ENCODE measurements at regions not wholly inside any gene's neighbourhood (a gene's known extent, or its start where the extent isn't known, plus 50 kb on each side); places are given as distances from the start of the nearest gene placed in this dataset.

DNA sequence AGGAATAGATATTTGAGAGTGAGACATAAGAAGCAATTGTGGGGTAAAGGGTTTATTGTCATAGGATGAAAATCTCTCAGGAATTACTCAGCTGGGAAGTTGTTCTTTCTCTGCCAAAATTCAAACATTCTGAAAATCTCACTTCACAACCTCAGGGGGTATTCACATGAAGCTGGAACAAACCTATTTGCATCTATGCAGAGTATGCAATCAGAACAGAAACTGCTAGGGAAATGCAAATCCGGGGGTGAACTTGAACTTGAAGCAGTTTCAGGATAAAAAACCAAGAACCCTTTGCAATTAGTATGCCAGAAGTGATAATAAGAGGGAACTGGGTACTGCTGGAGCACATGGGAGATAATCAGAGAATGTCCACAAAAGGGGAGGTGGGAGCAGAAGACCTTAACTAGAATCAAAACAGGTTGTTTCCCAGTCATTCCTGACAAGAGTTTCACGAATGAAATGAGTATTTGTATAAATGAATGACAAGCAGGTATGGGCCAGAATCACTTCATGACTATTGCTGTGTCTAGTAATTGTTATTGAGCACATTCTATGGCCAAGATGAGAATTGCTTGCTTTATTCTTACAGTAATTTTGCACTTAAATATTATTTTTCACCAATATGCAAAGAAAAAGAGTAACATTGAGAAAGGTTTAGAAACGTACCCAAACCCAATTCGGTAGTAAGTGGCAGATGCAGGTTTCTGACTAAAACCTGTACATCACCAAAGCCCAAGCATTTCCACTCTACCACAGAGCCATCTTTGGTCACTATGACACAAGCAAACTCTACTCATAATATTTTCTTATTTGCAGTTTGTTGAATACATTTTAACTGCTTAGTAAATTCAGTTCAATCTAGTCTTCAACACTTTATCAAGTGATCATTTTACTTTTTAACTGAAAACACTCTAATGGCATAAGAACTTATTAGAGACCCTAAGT is 61.8 kb upstream of the UBASH3B start:
- no peak overlapping the region for H4K91ac ChIP-seq (ENCODE audit: insufficient read depth, low read depth, low read length)
- dilution Hi-C loops (cut with HindIII; ENCODE audit: low sequenced_read_pairs, unreplicated experiment) = no loop called here
- H3K79me1 ChIP-seq (ENCODE audit: low read depth in 1 of 2, low read length in 2 of 2) = no peaks in the 10 kb centered on the region
- no peak overlapping the region for H3K27ac ChIP-seq (ENCODE audit: insufficient read depth, low read length)
- no TSS peak for BruUV-seq (replicated peaks)
- POLR2A ChIA-PET (ENCODE audit: unreplicated experiment) = no interaction called here
- H2AK9ac ChIP-seq (replicated peaks; ENCODE audit: low read depth, low read length, poor library complexity) = no peak overlapping the region
- intact Hi-C loops (cut with micrococcal nuclease) = no loop called here
- no peak overlapping the region for H2AFZ ChIP-seq (replicated peaks; ENCODE audit: low read length, poor library complexity)
- H3K4me3 ChIP-seq (ENCODE audit: insufficient read depth, low read depth, low read length) = no peak overlapping the region
- no peak for TF ChIP-seq CHD1 (IDR thresholded peaks at IDR 0.05; ENCODE audit: low read depth, low read length)
- in situ Hi-C loops (cut with MboI; ENCODE audit: low sequenced_read_pairs) = no loop called here
- no peak overlapping the region for H2BK120ac ChIP-seq (ENCODE audit: low read depth, low read length)
- H4K5ac ChIP-seq (ENCODE audit: low read depth, low read length) = no peak overlapping the region
- no peak overlapping the region for H4K8ac ChIP-seq (ENCODE audit: low read depth in 2 of 2, low read length in 2 of 2)
- CTCF ChIA-PET = no interaction called here
- no peak overlapping the region for H3K14ac ChIP-seq (replicated peaks; ENCODE audit: low read depth, low read length)
- H3K9me1 ChIP-seq (ENCODE audit: insufficient read depth, low read length) = no peaks in the 10 kb centered on the region
- no CpG with 5 or more reads among the region's 4 CpGs for WGBS, 2 experiments (ENCODE audit: extremely low coverage in 2 of 2, insufficient read length in 1 of 2)
- no peaks in the 10 kb centered on the region for H3K4me1 ChIP-seq (ENCODE audit: control insufficient read depth, insufficient read depth, low read length)
- H3K18ac ChIP-seq (ENCODE audit: low read depth, low read length) = no peak overlapping the region
- DNase-seq = no peak
- H3K9ac ChIP-seq (ENCODE audit: low read depth, low read length) = no peak overlapping the region
- no peak overlapping the region for H2AK5ac ChIP-seq (ENCODE audit: low read depth, low read length)
- no peak for ATAC-seq (ENCODE audit: low read depth)
- no peak overlapping the region for H3K56ac ChIP-seq (ENCODE audit: extremely low read depth, insufficient read depth, low read length)
- H2BK20ac ChIP-seq (ENCODE audit: low read depth, low read length) = no peak overlapping the region
- no peak overlapping the region for H3K23ac ChIP-seq (ENCODE audit: low read depth, low read length)
- no peak overlapping the region for H2BK15ac ChIP-seq (ENCODE audit: low read depth, low read length)
- no peak overlapping the region for H3K4ac ChIP-seq (ENCODE audit: low read depth, low read length)
- no peaks in the 10 kb centered on the region for H4K20me1 ChIP-seq (ENCODE audit: insufficient read depth, low read length)
- no peak overlapping the region for H2BK5ac ChIP-seq (ENCODE audit: low read depth, low read length, poor library complexity, severe bottlenecking)
- no peak overlapping the region for H3K4me2 ChIP-seq (ENCODE audit: low read depth, low read length)
- no peaks in the 10 kb centered on the region for H3K36me3 ChIP-seq (ENCODE audit: control insufficient read depth, insufficient read depth, low read length)
- no peaks in the 10 kb centered on the region for H3K9me3 ChIP-seq (ENCODE audit: control insufficient read depth, insufficient read depth, low read length)
- H3K27me3 ChIP-seq (ENCODE audit: control insufficient read depth, insufficient read depth, low read length) = peaks cover 22% of the 10 kb centered on the region
